ENCODE measurements at regions not wholly inside any gene's neighbourhood (a gene's known extent, or its start where the extent isn't known, plus 50 kb on each side); places are given as distances from the start of the nearest gene placed in this dataset.
"Not testable (repeated sequence)": the region's sequence is repeated elsewhere in the genome, so short reads cannot be mapped to it uniquely, and the experiment has no call there.

DNA sequence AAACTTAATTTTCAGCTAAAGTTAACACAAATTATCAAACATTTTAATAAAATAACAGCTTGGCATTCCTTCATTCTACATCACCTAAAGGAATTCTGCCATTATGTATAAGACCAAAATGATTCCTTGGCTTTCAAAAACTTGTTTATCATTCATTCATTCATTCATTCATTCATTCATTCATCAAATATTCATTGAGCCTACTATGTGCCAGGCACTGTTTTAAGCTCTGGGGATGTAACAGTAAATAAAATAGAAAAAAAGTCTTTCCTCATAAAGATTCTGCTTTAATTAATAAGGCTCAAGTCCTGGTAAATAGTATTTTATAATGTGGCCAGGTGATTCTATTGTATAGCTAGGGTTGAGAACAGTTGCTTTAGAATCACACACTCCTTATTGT is 127.9 kb downstream of the GPR85 start:
- no peak for TF ChIP-seq GABPA (IDR thresholded peaks at IDR 0.05; ENCODE audit: low read depth)
- TF ChIP-seq POLR2AphosphoS5 (IDR thresholded peaks at IDR 0.05; ENCODE audit: low read depth): no peak
- TF ChIP-seq, protein P1, sequence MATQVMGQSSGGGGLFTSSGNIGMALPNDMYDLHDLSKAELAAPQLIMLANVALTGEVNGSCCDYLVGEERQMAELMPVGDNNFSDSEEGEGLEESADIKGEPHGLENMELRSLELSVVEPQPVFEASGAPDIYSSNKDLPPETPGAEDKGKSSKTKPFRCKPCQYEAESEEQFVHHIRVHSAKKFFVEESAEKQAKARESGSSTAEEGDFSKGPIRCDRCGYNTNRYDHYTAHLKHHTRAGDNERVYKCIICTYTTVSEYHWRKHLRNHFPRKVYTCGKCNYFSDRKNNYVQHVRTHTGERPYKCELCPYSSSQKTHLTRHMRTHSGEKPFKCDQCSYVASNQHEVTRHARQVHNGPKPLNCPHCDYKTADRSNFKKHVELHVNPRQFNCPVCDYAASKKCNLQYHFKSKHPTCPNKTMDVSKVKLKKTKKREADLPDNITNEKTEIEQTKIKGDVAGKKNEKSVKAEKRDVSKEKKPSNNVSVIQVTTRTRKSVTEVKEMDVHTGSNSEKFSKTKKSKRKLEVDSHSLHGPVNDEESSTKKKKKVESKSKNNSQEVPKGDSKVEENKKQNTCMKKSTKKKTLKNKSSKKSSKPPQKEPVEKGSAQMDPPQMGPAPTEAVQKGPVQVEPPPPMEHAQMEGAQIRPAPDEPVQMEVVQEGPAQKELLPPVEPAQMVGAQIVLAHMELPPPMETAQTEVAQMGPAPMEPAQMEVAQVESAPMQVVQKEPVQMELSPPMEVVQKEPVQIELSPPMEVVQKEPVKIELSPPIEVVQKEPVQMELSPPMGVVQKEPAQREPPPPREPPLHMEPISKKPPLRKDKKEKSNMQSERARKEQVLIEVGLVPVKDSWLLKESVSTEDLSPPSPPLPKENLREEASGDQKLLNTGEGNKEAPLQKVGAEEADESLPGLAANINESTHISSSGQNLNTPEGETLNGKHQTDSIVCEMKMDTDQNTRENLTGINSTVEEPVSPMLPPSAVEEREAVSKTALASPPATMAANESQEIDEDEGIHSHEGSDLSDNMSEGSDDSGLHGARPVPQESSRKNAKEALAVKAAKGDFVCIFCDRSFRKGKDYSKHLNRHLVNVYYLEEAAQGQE (IDR thresholded peaks at IDR 0.05; ENCODE audit: insufficient replicate concordance, low read depth): no peak
- TF ChIP-seq, protein P2, sequence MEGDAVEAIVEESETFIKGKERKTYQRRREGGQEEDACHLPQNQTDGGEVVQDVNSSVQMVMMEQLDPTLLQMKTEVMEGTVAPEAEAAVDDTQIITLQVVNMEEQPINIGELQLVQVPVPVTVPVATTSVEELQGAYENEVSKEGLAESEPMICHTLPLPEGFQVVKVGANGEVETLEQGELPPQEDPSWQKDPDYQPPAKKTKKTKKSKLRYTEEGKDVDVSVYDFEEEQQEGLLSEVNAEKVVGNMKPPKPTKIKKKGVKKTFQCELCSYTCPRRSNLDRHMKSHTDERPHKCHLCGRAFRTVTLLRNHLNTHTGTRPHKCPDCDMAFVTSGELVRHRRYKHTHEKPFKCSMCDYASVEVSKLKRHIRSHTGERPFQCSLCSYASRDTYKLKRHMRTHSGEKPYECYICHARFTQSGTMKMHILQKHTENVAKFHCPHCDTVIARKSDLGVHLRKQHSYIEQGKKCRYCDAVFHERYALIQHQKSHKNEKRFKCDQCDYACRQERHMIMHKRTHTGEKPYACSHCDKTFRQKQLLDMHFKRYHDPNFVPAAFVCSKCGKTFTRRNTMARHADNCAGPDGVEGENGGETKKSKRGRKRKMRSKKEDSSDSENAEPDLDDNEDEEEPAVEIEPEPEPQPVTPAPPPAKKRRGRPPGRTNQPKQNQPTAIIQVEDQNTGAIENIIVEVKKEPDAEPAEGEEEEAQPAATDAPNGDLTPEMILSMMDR (IDR thresholded peaks at IDR 0.05; ENCODE audit: insufficient read depth, low read length): no peak
- no peak for TF ChIP-seq SPI1 (IDR thresholded peaks at IDR 0.05; ENCODE audit: borderline replicate concordance, low read depth)
- Histone ChIP-seq H3K27me3 (ENCODE audit: insufficient read depth, poor library complexity, severe bottlenecking) (no peaks in the 10 kb centered on the region), H3K4me3 (replicated peaks; ENCODE audit: insufficient read depth, low read length) (no peak overlapping the region), H3K27ac (replicated peaks) (no peak overlapping the region)
- no peak for DNase-seq (ENCODE audit: low read depth in 1 of 2, low spot score in 1 of 2)

DNA sequence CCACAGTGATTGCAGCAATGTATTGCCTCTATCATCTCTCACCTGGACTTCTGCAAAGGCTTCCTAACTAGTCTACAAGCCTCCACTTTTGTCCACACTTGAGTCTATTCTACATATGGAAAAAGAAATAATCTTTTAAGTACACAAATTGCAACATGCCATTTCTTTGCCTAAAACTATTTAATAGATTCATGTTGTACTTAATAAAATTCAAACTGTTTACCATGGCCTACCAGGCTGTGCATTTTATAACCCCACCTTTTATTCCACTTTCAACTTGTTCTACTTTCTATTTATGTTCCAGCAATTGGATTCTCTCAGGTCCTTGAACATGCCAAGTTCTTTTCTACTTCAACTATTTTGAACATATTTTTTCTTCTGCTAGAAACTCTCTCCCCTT is 128.7 kb downstream of the GPR85 start:
- TF ChIP-seq, protein P1 (IDR thresholded peaks at IDR 0.05; ENCODE audit: insufficient replicate concordance, low read depth): no peak
- TF ChIP-seq, protein P2 (IDR thresholded peaks at IDR 0.05; ENCODE audit: insufficient read depth, low read length): no peak
- no peak for TF ChIP-seq SPI1 (IDR thresholded peaks at IDR 0.05; ENCODE audit: borderline replicate concordance, low read depth)
- no peak for TF ChIP-seq GABPA (IDR thresholded peaks at IDR 0.05; ENCODE audit: low read depth)
- no peak for TF ChIP-seq POLR2AphosphoS5 (IDR thresholded peaks at IDR 0.05; ENCODE audit: low read depth)
- Histone ChIP-seq H3K27ac (replicated peaks) (no peak overlapping the region), H3K27me3 (ENCODE audit: insufficient read depth, poor library complexity, severe bottlenecking) (no peaks in the 10 kb centered on the region), H3K4me3 (replicated peaks; ENCODE audit: insufficient read depth, low read length) (no peak overlapping the region)
- no peak for DNase-seq (ENCODE audit: low read depth in 1 of 2, low spot score in 1 of 2)

DNA sequence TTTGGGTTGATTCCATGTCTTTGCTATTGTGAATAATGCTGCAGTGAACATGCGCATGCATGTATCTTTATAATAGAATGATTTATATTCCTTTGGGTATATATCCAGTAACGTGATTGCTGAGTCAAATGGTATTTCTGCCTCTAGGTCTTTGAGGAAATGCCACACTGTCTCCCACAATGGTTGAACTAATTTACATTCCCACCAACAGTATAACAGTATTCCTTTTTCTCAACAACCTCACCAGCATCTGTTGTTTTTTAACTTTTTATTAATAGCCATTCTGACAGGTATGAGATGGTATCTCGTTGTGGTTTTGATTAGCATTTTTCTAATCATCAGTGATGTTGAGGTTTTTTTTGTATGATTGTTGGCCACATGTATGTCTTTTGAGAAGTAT is 133.6 kb downstream of the GPR85 start:
- not testable (repeated sequence) for H3K27me3 ChIP-seq (ENCODE audit: insufficient read depth, poor library complexity, severe bottlenecking); H3K4me3 ChIP-seq (replicated peaks; ENCODE audit: insufficient read depth, low read length); DNase-seq (ENCODE audit: low read depth in 1 of 2, low spot score in 1 of 2); H3K27ac ChIP-seq (replicated peaks)

DNA sequence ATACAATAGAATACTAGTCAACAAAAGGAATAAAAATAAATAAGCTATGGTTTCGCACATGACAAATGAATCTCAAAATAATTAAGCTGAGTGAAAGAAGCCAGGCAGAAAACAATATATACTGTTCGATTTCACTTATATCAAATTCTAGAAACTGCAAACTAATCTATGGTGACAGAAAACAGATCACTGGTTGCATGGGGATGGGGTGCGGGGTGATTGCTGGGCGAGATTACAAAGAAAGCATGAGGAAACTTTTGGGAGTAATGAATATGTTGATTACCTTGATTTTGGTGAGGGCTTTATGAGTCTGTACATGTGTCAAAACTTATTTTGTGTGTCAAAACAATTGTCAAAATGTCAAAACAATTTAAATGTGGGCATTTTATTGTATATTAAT is 135.6 kb downstream of the GPR85 start:
- Histone ChIP-seq H3K27me3 (ENCODE audit: insufficient read depth, poor library complexity, severe bottlenecking) (no peaks in the 10 kb centered on the region), H3K27ac (replicated peaks) (no peak overlapping the region), H3K4me3 (replicated peaks; ENCODE audit: insufficient read depth, low read length) (no peak overlapping the region)
- TF ChIP-seq, protein P1 (IDR thresholded peaks at IDR 0.05; ENCODE audit: insufficient replicate concordance, low read depth): no peak
- no peak for TF ChIP-seq GABPA (IDR thresholded peaks at IDR 0.05; ENCODE audit: low read depth)
- TF ChIP-seq, protein P2 (IDR thresholded peaks at IDR 0.05; ENCODE audit: insufficient read depth, low read length): no peak
- TF ChIP-seq POLR2AphosphoS5 (IDR thresholded peaks at IDR 0.05; ENCODE audit: low read depth): no peak
- no peak for TF ChIP-seq SPI1 (IDR thresholded peaks at IDR 0.05; ENCODE audit: borderline replicate concordance, low read depth)
- no peak for DNase-seq (ENCODE audit: low read depth in 1 of 2, low spot score in 1 of 2)

DNA sequence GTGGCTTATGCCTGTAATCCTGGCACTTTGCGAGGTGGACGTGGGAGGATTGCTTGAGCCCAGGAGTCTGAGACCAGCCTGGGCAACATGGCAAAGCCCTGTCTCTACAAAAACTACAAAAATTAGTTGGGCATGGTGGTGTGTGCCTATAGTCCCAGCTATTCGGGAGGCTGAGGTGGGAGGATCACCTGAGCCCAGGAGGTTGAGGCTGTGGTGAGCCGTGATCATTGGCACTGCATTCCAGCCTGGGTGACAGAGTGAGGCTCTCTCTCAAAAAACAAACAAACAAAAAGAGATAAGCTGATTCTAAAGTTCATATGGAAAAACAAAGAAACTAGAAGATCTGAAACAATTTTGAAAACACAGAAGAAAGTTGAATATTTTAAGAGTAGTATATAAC is 136.9 kb downstream of the GPR85 start:
- not testable (repeated sequence) for H3K4me3 ChIP-seq (replicated peaks; ENCODE audit: insufficient read depth, low read length); H3K27me3 ChIP-seq (ENCODE audit: insufficient read depth, poor library complexity, severe bottlenecking); H3K27ac ChIP-seq (replicated peaks); DNase-seq (ENCODE audit: low read depth in 1 of 2, low spot score in 1 of 2)
